ENCODE measurements at regions not wholly inside any gene's neighbourhood (a gene's known extent, or its start where the extent isn't known, plus 50 kb on each side); places are given as distances from the start of the nearest gene placed in this dataset.

DNA sequence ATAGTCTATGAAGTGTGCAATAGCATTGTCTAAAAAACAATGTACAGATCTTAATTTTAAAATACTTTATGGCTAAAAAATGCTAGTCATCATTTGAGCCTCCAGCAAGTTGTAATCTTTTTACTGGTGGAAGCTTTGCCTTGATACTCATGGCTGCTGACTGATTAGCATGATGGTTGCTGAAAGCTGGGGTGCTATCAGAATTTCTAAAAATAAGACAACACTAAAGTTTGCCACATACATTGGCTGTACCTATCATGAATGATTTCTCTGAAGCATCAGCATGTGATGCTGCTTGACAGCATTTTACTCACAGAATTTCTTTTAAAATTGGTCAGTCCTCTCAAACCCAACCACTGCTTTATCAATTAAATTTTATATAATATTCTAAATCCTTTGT is 101.5 kb upstream of the TMEM168 start:
- TF ChIP-seq, protein P1, sequence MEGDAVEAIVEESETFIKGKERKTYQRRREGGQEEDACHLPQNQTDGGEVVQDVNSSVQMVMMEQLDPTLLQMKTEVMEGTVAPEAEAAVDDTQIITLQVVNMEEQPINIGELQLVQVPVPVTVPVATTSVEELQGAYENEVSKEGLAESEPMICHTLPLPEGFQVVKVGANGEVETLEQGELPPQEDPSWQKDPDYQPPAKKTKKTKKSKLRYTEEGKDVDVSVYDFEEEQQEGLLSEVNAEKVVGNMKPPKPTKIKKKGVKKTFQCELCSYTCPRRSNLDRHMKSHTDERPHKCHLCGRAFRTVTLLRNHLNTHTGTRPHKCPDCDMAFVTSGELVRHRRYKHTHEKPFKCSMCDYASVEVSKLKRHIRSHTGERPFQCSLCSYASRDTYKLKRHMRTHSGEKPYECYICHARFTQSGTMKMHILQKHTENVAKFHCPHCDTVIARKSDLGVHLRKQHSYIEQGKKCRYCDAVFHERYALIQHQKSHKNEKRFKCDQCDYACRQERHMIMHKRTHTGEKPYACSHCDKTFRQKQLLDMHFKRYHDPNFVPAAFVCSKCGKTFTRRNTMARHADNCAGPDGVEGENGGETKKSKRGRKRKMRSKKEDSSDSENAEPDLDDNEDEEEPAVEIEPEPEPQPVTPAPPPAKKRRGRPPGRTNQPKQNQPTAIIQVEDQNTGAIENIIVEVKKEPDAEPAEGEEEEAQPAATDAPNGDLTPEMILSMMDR (IDR thresholded peaks at IDR 0.05; ENCODE audit: poor library complexity): no peak
- TF ChIP-seq EZH2 (IDR thresholded peaks at IDR 0.05; ENCODE audit: borderline replicate concordance) (no peak), EZH2phosphoT487 (IDR thresholded peaks at IDR 0.05; ENCODE audit: low read depth, severe bottlenecking, unreplicated experiment) (no peak)

Measured in hepatocyte (in vitro differentiated cells).